B cell (primary cell): ENCODE measurements at regions not wholly inside any gene's neighbourhood (a gene's known extent, or its start where the extent isn't known, plus 50 kb on each side); places are given as distances from the start of the nearest gene placed in this dataset.

Experiments used
- EZH2 ChIP-seq: IDR thresholded peaks from 2 replicates; pipeline ENCODE4 v1.6.1; 2012; ENCODE audit warnings: borderline replicate concordance, low read depth, mild to moderate bottlenecking, moderate library complexity, low read length; ENCODE audit not compliant: insufficient read depth, poor library complexity, severe bottlenecking
- TF ChIP-seq, protein P1 (sequence below): fragments of 200-600 bp; IDR thresholded peaks from one replicate; pipeline ENCODE4 v1.8.0; 2022; ENCODE audit warnings: antibody characterized with exemption, mild to moderate bottlenecking

DNA sequence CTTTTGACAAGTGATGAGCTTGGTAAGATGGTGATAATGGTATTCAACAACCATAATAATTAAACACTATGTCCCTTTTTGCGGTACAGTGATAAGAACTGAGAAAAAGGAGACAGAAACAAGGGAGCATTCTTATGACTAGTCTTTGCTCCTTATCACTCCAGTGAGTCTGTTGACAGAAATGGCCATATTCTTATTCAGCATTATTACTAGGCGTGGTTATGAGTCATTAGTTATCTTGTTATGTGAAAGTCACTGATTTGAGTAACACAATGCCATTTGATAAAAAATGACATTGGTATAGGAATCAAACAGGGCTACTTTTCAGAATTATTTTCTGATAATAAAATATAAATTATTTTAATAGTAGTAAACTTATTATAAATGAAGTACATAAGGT is 193.5 kb downstream of the C3orf38 start:
- TF ChIP-seq EZH2 = no peak
- TF ChIP-seq, protein P1, sequence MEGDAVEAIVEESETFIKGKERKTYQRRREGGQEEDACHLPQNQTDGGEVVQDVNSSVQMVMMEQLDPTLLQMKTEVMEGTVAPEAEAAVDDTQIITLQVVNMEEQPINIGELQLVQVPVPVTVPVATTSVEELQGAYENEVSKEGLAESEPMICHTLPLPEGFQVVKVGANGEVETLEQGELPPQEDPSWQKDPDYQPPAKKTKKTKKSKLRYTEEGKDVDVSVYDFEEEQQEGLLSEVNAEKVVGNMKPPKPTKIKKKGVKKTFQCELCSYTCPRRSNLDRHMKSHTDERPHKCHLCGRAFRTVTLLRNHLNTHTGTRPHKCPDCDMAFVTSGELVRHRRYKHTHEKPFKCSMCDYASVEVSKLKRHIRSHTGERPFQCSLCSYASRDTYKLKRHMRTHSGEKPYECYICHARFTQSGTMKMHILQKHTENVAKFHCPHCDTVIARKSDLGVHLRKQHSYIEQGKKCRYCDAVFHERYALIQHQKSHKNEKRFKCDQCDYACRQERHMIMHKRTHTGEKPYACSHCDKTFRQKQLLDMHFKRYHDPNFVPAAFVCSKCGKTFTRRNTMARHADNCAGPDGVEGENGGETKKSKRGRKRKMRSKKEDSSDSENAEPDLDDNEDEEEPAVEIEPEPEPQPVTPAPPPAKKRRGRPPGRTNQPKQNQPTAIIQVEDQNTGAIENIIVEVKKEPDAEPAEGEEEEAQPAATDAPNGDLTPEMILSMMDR = no peak
